ENCODE measurements at regions not wholly inside any gene's neighbourhood (a gene's known extent, or its start where the extent isn't known, plus 50 kb on each side); places are given as distances from the start of the nearest gene placed in this dataset.

DNA sequence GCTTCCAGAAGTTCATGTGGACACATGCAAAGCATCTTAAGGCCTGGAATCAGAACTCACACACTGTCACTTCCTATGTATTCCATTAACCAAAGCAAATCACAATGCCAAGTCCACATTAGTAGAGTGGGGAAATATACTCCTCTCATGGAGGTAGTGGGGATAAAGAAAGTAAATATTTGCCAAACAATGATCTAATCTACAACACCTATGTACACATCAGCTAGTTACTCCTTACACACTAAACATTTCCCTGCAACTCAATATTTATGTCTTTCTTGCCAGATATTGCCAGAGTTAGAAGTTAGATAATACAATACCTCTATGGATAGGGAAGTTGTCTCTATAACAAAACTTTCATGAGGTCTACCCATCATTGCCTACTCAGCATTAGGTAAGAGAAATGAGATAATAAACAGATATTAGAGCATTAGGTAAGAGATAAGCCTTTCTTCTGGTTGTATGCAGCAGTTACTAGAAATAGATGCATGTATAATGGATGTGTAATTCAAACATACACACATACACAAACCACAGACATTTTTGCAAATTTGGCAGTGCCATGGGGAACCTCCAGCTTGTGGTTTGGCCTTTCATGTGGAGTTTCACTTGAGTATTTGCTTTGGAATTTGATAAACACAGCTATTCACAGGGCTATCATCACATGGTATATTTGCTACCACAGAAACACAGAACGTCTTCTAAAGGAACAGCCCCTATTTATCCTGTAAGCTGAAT lies 196.5 kb downstream of the TLE1 start:
- no peak overlapping the region for H3K4me3 ChIP-seq (ENCODE audit: low read depth, low read length)
- peak; percentile 79 for DNase-seq (ENCODE audit: low read depth)
- TF ChIP-seq, protein P1, sequence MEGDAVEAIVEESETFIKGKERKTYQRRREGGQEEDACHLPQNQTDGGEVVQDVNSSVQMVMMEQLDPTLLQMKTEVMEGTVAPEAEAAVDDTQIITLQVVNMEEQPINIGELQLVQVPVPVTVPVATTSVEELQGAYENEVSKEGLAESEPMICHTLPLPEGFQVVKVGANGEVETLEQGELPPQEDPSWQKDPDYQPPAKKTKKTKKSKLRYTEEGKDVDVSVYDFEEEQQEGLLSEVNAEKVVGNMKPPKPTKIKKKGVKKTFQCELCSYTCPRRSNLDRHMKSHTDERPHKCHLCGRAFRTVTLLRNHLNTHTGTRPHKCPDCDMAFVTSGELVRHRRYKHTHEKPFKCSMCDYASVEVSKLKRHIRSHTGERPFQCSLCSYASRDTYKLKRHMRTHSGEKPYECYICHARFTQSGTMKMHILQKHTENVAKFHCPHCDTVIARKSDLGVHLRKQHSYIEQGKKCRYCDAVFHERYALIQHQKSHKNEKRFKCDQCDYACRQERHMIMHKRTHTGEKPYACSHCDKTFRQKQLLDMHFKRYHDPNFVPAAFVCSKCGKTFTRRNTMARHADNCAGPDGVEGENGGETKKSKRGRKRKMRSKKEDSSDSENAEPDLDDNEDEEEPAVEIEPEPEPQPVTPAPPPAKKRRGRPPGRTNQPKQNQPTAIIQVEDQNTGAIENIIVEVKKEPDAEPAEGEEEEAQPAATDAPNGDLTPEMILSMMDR (IDR thresholded peaks at IDR 0.05; ENCODE audit: control insufficient read depth, extremely low read depth, insufficient read depth), result no peak

DNA sequence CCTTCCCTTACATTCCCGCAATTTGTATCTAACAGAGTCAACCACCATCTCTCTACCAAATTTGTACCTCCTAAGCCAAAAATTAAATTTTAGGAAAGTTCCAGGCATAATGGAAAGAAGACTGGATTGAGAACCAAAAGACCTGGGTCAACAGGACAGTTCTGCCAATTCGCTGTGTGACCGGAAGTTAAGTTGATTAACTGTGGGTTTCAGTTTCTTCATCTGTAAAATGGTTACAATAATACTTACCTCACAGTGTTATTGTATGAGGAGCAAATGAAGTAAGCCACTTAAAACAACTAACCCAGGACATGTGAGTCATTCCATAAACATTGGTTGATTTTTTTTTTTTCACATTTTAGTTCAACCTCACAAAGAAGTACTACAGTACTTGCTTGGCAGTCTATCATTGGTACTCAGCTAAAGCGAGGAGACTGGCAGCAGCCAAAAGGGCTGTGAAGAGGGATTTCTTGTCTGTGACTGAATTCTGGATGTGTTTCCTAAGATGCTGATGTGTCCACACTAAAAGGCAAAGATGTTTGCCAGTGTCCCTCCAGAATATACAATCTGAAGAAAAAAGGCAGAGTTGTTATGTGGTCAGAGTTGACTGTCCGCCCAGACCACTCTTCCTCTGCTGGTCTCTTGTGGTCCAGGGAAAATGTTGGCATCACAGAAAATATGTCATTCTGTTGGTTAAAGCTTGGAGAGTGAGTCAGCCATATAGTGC lies 198.6 kb downstream of the TLE1 start:
- TF ChIP-seq, protein P1 (IDR thresholded peaks at IDR 0.05; ENCODE audit: control insufficient read depth, extremely low read depth, insufficient read depth), result no peak
- no peak overlapping the region for H3K4me3 ChIP-seq (ENCODE audit: low read depth, low read length)
- DNase-seq (ENCODE audit: low read depth), result no peak

DNA sequence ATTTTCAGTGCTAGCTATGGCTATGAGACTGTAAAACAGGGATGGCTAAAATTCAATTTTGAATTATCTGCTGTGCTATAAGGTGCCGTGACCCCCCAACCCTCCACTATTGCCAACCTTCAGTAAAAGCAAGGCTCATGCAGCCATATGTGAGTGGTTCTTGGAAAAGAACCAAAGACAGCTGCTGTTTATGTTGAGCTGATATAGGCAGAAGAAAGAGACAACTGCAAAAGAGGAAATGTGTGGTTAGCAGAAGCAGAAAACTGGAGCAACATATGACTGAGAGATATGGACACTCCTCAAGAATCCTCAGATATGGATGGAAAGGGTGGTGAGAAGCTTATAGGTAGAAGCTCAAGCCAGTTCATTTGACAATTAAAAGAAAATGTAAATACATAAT lies 200.3 kb downstream of the TLE1 start:
- H3K4me3 ChIP-seq (ENCODE audit: low read depth, low read length), result no peak overlapping the region
- TF ChIP-seq, protein P1 (IDR thresholded peaks at IDR 0.05; ENCODE audit: control insufficient read depth, extremely low read depth, insufficient read depth), result no peak
- no peak for DNase-seq (ENCODE audit: low read depth)

DNA sequence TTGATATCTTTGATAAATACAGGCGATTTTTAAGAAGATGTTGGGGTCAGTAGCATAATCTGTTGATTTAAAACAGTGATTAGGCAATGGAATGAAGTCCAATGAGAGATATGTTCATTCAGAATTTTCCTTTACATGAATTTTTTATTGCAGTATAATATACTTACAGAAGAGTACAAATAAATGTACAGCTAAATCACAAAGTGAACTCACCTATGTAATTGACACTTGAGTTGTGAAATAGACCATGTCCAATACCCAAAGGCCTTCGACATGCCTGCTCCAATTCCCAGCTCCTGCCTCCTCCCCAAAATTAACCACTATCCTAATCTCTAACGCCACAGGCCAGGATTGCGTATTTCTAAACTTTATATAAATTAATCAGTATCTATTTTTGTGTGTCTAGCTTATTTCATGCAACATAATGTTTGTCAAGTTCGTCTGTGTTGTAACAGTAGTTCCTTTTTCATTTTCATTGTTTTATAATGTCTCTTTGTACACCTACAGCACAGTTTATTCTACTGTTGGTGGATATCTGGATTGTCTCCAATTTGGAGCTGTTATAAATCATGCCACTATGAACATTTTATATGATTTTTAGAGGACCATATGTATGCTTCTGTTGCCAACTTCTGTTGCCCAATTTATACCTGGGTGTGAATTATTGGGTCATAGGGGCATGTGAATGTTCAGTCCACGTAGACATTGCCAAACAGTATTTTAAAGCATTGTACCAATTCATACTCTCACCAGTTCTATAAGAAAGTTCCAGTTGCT lies 208.3 kb downstream of the TLE1 start:
- TF ChIP-seq, protein P1 (IDR thresholded peaks at IDR 0.05; ENCODE audit: control insufficient read depth, extremely low read depth, insufficient read depth), result no peak
- no peak overlapping the region for H3K4me3 ChIP-seq (ENCODE audit: low read depth, low read length)

DNA sequence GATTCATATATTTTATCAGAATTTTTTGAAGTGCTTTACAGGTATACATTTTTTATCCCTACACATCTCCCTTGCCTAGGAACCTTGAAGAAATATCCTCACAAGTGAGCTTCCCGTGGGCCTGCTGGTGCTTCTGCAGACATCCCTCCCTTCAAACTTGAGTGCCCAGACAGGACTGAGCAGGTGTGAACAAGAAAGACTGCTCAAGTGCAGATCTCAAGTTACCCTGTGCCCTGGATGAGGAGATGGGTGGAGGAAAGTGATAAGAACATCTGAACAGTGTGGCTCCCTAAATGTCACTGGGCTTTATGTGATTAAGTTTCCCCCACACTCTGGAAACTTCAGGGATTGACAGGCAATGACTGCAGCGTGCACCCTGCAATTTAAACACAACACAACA lies 209.8 kb downstream of the TLE1 start:
- no peak overlapping the region for H3K4me3 ChIP-seq (ENCODE audit: low read depth, low read length)
- TF ChIP-seq, protein P1 (IDR thresholded peaks at IDR 0.05; ENCODE audit: control insufficient read depth, extremely low read depth, insufficient read depth), result no peak
- DNase-seq (ENCODE audit: low read depth), result no peak

More for the DNA sequence above, 208.3 kb downstream of the TLE1 start:
- no peak for DNase-seq (ENCODE audit: low read depth)

DNA sequence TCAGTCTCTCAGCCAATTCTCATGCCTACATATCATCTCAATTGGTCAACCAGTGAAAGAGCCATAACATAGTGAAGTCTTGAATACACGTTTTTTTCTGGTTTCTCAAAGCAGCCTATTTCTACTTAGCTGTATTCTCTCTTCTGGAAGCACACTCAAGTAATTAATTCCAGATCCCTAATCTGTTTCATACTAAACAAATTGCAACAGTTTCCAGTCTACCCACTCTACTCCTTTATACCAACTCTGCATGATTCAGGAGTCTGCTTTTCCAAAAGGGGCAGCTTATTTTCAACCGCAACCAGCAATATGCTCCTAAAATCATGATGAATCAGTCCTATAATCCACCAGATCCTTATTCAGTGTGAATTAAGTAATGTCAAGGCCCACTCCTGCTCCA lies 211.7 kb downstream of the TLE1 start:
- no peak overlapping the region for H3K4me3 ChIP-seq (ENCODE audit: low read depth, low read length)
- TF ChIP-seq, protein P1 (IDR thresholded peaks at IDR 0.05; ENCODE audit: control insufficient read depth, extremely low read depth, insufficient read depth), result no peak
- DNase-seq (ENCODE audit: low read depth), result no peak
